ENCODE measurements at regions not wholly inside any gene's neighbourhood (a gene's known extent, or its start where the extent isn't known, plus 50 kb on each side); places are given as distances from the start of the nearest gene placed in this dataset.

DNA sequence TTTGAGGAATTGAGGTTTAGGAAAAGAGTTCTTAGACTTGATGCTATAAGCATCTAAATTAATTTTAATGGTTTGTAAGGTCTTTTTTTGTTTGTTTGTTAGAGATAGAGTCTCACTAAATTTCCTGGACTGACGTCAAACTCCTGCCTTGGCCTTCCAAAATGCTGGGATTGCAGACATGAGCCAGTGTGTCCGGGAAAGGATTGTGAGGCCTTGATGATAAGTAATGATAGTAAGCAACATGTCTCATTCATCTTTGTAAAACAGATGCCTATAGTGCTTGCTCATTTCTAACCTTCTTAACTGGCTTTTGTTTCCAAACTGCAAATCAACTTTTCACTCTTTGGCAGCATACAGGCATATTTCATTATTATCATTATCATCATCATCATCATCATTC, 176.0 kb upstream of the KCND2 start:
- TF ChIP-seq, protein P1, sequence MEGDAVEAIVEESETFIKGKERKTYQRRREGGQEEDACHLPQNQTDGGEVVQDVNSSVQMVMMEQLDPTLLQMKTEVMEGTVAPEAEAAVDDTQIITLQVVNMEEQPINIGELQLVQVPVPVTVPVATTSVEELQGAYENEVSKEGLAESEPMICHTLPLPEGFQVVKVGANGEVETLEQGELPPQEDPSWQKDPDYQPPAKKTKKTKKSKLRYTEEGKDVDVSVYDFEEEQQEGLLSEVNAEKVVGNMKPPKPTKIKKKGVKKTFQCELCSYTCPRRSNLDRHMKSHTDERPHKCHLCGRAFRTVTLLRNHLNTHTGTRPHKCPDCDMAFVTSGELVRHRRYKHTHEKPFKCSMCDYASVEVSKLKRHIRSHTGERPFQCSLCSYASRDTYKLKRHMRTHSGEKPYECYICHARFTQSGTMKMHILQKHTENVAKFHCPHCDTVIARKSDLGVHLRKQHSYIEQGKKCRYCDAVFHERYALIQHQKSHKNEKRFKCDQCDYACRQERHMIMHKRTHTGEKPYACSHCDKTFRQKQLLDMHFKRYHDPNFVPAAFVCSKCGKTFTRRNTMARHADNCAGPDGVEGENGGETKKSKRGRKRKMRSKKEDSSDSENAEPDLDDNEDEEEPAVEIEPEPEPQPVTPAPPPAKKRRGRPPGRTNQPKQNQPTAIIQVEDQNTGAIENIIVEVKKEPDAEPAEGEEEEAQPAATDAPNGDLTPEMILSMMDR (conservative IDR thresholded peaks at IDR 0.05; ENCODE audit: low read depth in 2 of 2): no peak
- TF ChIP-seq POLR2AphosphoS5 (IDR thresholded peaks at IDR 0.05; ENCODE audit: low read depth): no peak
- TF ChIP-seq EZH2 (IDR thresholded peaks at IDR 0.05; ENCODE audit: low read depth, unreplicated experiment): no peak
- no peak for TF ChIP-seq REST (IDR thresholded peaks at IDR 0.05; ENCODE audit: unreplicated experiment)
- TF ChIP-seq CREB1 (CRISPR knock-in tag; IDR thresholded peaks at IDR 0.05; ENCODE audit: low read depth): no peak
- TF ChIP-seq, protein P2, sequence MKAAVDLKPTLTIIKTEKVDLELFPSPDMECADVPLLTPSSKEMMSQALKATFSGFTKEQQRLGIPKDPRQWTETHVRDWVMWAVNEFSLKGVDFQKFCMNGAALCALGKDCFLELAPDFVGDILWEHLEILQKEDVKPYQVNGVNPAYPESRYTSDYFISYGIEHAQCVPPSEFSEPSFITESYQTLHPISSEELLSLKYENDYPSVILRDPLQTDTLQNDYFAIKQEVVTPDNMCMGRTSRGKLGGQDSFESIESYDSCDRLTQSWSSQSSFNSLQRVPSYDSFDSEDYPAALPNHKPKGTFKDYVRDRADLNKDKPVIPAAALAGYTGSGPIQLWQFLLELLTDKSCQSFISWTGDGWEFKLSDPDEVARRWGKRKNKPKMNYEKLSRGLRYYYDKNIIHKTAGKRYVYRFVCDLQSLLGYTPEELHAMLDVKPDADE (IDR thresholded peaks at IDR 0.05): no peak
- no peak for TF ChIP-seq EZH2phosphoT487 (IDR thresholded peaks at IDR 0.05; ENCODE audit: unreplicated experiment)
- no peak for TF ChIP-seq STAT1 (IDR thresholded peaks at IDR 0.05; ENCODE audit: unreplicated experiment)
- no peak for TF ChIP-seq NANOG (IDR thresholded peaks at IDR 0.05; ENCODE audit: borderline replicate concordance)

Measured in GM23338 (cell line).